HuH-7.5 (cell line): ENCODE measurements at regions not wholly inside any gene's neighbourhood (a gene's known extent, or its start where the extent isn't known, plus 50 kb on each side); places are given as distances from the start of the nearest gene placed in this dataset.

Source experiments
- DNase-seq: peaks from one replicate; pipeline ENCODE4 v3.0.0; 2011; ENCODE audit warnings: low spot score

GRCh38 chr13:91178099-91178498, 169.4 kb upstream of the MIR17HG start:
- DNase-seq = no peak

- no peak for DNase-seq
Measured at GRCh38 chr13:91181892-91182291, 165.6 kb upstream of the MIR17HG start.

GRCh38 chr13:91184244-91184926, 163.1 kb upstream of the MIR17HG start:
- no peak for DNase-seq

GRCh38 chr13:91185294-91185863, 162.1 kb upstream of the MIR17HG start:
- DNase-seq = no peak

GRCh38 chr13:91187522-91187921, 160.0 kb upstream of the MIR17HG start:
- DNase-seq = no peak

- no peak for DNase-seq
Measured at GRCh38 chr13:91189506-91189905, 158.0 kb upstream of the MIR17HG start.

DNA sequence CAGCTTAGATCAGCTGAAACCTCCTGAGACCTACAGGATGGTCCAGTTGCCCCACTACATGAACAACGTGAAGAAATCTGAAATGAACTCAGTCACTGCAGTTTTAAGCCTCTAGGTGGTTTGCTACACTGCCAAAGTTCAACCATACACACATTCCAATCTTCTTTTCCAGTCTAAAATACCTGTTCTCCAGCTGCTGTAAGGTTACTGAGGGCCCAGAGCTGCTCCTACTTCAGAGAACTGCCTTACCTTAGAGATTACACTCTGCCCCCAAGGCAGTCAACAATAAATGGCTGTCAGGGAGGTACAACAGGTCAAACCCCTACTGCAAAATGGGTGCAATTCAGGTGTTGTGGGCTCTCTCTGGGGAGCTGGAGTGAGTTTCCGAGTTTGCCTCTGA, 154.1 kb upstream of the MIR17HG start:
- no peak for DNase-seq

DNA sequence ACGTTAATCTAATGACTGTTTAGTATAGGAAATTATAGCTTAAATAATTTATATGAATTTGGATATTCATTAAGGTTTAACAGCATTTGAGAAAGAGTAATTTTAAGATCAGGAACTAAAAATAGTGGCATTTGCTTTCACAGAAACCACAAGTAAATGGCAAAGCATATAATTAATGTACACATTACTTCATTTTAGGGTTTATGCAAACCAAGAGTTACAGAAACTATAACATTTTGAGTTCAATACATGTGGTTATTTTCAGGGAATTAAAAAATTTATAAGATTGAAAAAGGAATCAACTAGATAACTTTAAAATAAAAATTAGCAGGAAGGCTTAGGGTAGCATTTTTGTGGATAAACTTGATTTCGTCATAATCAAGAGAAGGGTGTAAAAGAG, 151.7 kb upstream of the MIR17HG start:
- no peak for DNase-seq

- no peak for DNase-seq
Measured at GRCh38 chr13:91196958-91197357, 150.5 kb upstream of the MIR17HG start.

DNA sequence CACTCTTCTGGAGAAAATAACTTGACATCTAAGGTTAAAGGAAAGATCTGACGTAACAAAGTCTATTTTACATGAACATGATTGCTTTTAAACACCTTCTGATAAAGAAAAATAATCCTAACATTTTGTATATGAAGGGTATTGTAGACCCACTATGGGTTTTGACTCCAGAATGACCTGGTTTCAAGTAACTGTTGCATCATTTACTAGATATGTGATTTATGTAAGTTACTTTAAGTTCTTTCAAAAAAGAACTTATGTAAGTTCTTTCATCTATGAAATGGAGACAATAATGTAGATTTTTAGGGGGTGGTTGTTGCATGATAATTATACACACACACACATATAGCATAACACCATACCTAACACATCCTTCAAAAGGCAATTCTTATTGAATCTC, 147.6 kb upstream of the MIR17HG start:
- no peak for DNase-seq

- DNase-seq = no peak
Measured at GRCh38 chr13:91200486-91200885, 147.0 kb upstream of the MIR17HG start.

DNA sequence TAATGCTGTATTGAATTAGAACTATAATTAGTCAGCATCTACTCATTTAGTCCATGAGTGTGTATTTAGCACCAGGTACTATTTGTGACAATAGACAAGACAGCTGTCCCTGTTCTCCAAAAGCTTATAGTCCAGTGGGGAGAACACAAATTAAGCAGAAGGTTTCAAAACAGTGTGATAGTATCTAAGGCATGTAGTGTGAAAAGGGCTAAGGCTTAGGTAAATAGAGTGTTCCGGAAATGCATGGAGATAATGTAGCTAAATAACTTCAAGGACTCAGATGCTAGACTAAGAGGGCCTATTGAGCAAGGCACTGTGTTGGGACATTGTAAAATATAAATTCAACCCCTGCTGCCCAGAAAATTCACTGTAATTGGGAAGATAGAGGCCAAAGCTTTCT, 144.1 kb upstream of the MIR17HG start:
- DNase-seq = no peak

DNA sequence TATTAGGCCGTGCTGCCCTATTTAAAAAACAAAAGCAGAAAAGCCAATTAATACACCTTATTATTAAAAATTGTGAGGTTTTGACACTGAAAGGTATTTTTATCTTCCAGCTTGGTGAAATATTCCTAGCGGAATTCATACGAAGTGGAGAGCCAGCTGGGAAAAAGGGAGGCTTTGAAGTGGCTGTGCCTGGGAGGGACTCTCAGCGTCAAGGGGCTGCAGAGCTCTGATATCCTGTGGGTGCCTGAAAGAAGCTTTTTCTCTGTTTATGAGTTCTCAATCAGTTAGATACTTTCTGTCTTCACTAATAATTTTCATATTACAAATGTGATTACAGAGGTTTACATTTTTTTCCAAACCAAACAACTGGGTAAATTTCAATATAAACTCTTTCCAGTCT, 140.2 kb upstream of the MIR17HG start:
- no peak for DNase-seq

GRCh38 chr13:91211510-91211909, 136.0 kb upstream of the MIR17HG start:
- DNase-seq = no peak

- no peak for DNase-seq
Measured at GRCh38 chr13:91212231-91212630, 135.3 kb upstream of the MIR17HG start.

DNA sequence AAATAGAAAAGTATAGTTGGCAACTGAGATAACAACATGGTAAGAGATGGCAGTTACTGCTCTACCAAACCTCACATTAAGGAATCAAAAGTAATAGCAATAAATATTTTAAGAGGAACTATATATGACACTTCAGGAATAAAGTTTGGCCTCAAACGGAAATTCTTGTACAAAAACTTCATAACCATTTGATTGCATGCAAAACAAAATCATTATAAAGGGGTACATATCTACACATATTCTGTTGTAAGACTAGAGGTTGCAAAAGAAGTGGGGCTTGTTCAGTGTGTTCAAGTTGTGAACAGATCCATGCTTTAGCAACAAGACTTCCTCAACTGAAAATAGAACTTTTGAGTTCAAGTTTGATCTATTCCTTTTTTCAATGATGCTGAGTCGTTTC, 133.5 kb upstream of the MIR17HG start:
- DNase-seq = no peak

DNA sequence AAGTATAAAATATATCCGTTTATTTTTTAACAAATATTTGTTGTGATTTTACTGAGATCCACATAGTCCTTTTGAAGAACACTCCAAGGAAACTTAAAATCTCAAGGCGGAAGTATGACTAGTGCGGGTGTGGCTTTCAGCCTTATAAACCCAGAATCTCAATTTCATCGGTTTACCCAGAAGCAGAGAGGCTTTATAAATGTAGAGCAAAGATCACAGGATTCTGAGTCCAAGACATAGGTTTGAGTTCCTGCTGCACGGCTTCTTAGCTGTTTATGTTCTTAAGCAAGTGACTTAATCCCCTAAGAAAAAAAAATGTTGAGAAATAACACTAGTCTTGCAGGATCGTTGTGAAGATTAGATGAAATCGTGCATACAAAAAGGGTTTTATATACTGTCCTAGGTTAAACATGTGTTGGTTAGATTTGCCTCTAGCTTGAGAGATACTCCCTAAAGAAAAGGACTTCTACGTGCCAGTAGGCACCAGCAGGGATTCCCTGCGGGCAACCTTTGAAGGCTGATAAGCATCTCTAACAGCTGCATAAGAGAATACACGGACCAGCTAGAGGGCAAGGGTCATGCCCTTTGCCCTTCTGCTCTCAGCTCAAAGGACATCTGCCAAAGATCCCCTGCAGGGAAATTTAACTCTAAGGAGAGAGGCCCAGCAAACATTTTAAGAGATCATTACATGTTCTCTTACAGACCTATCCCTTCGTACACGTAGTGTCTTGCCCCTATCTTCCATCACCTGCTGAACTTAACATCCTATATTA, 130.4 kb upstream of the MIR17HG start:
- no peak for DNase-seq

GRCh38 chr13:91219201-91219600, 128.3 kb upstream of the MIR17HG start:
- no peak for DNase-seq

- DNase-seq = no peak
Measured at GRCh38 chr13:91220872-91221271, 126.6 kb upstream of the MIR17HG start.

DNA sequence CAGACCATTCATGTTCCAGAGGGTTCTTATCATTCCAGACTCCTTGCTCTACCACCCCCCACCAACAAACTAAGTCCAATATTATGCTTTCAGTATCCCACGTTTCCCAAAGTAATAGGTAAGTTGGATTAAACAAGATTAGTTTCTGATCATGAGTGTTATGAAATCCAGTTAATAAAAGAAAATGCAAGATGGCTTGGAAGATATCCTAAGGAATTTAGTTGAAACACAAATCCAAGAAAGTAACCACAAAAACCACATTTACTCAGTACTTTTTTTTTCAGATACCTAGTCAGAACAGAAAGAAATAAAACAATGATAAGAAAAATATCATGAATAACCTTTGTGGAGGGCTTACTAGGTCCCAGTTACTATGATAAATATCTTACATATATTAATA, 119.4 kb upstream of the MIR17HG start:
- no peak for DNase-seq

GRCh38 chr13:91228940-91229339, 118.5 kb upstream of the MIR17HG start:
- no peak for DNase-seq

- DNase-seq = no peak
Measured at GRCh38 chr13:91232716-91233115, 114.8 kb upstream of the MIR17HG start.

- DNase-seq = no peak
Measured at GRCh38 chr13:91233291-91233690, 114.2 kb upstream of the MIR17HG start.

DNA sequence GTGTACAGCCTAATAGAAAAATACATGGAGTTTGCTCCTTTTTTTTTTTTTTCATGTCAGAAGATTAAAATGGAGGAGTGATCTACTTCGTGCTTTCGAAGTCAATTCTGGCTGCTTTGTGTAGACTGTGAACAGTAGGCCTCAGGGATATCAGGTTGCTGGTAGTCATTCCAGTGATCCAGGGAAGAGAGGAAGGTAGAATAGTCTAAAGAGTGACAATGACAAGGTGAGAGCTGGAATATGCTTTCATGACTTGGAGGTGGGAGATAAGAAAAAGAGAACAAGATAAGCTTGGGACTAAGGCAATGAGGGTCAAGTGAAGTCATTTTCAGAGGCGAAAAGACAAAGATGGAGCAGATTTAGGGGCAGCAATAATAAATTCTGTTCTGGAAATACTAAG, 111.3 kb upstream of the MIR17HG start:
- no peak for DNase-seq
